Esophagus muscularis mucosa (tissue), 4 donors: ENCODE measurements at regions not wholly inside any gene's neighbourhood (a gene's known extent, or its start where the extent isn't known, plus 50 kb on each side); places are given as distances from the start of the nearest gene placed in this dataset.

ENCODE experiments used
- CTCF ChIP-seq, 3 experiments: fragments of 200-600 bp in 2 of 3; fragments of 450-650 bp in 1 of 3; sonication (generic) in 2 of 3; IDR thresholded peaks; one replicate each; pipeline ENCODE4 v1.5.1; 2017 to 2019; ENCODE audit warnings: antibody characterized with exemption in 3 of 3, mild to moderate bottlenecking in 2 of 3, moderate library complexity in 1 of 3
- EP300 ChIP-seq: sonication (generic); formaldehyde crosslinking; IDR thresholded peaks from one replicate; pipeline ENCODE4 v1.6.1; 2017; ENCODE audit warnings: antibody characterized with exemption
- POLR2A ChIP-seq: fragments of 450-650 bp; IDR thresholded peaks from one replicate; pipeline ENCODE4 v1.6.1; 2017; ENCODE audit warnings: antibody characterized with exemption, moderate library complexity, mild to moderate bottlenecking, low read depth
- POLR2AphosphoS5 ChIP-seq, 2 donors: sonication (generic); formaldehyde crosslinking; IDR thresholded peaks; one replicate each; pipeline ENCODE4 v1.6.1; 2017; ENCODE audit warnings: antibody characterized with exemption in 2 of 2

- TF ChIP-seq POLR2A = no peak
- no peak for TF ChIP-seq CTCF (IDR thresholded peaks at IDR 0.05)
- TF ChIP-seq POLR2AphosphoS5 (IDR thresholded peaks at IDR 0.05) = no peak
- TF ChIP-seq EP300 = no peak
These were observed 406.8 kb downstream of the SHANK2 start for GRCh38 chr11:70845591-70846041.
